NCI-H510A (cell line): ENCODE measurements at regions not wholly inside any gene's neighbourhood (a gene's known extent, or its start where the extent isn't known, plus 50 kb on each side); places are given as distances from the start of the nearest gene placed in this dataset.

Source experiments
- DNase-seq: peaks from one replicate; lab custom pipeline; 2025; lab: John Stamatoyannopoulos, UW

- no peak for DNase-seq
Measured at GRCh38 chr2:137824501-137824900, 139.8 kb upstream of the HNMT start.

- no peak for DNase-seq
Measured at GRCh38 chr2:137826373-137827372, 137.6 kb upstream of the HNMT start.

GRCh38 chr2:137828624-137829023 lies 135.6 kb upstream of the HNMT start:
- DNase-seq, result no peak

DNA sequence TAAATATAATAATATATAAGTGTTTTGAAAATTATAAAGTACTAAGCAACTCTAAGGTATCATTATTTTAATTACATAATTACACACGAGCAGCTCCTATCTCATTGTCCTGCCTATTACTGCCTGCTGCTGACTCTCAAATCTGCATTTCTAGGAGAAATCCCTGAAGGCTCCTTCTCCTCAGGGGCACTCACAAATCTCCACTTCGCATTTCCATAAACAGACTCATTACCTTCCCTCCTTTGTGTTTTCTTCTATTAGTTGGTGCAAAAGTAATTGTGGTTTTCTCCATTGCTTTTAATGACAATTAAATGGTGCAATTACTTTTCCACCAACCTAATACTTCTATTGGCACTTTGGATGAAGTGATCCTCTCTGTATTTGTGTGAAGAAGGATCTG lies 135.0 kb upstream of the HNMT start:
- no peak for DNase-seq

DNA sequence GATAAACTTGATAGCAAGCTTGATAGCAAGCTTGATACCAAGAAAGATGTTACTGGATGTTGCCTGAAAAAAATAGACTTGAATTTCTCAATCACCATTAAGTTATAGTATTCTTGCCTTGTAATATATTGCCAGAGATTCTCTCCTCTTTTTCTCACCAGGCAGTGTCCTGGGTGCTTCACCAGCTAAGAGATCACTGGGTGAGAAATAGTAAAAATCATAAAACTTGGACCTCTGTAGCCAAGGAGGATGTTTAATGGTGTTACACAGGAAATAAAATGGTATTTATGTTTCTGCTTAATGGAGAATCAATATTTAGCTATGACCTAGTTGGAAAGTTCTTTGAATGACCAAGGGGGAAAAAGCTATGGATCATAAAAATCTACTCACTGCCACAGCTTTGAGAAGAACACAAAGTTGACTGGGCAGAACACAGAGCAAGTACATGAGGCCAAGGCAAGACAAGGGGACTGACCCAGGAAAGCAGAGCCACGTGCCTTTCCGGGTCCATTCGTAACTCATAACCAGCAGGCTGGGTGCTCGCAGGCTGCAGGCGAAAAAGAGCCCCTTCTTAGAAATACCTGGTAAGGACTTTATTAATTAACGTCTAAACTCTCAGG lies 129.4 kb upstream of the HNMT start:
- DNase-seq, result no peak

DNA sequence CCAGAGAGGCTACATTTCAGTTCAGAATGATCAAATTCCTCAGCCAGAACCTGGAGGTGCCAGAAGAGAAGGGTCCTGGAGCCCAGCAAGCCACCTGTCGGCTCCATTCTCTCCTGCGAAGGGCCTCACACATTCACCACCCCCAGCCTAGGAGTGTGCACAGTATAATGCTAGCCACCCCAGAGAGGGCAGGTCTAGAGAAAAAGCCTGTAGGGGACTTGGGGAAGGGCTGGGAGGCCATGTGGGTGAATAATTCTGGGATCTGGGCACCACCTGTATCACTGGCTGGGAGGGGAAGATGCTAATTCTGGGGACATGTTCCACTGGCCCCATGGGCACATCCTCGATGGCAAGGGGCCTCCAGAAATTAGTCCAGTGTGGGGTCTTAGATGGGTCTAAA lies 127.6 kb upstream of the HNMT start:
- no peak for DNase-seq

GRCh38 chr2:137837830-137838229 lies 126.4 kb upstream of the HNMT start:
- DNase-seq, result no peak

DNA sequence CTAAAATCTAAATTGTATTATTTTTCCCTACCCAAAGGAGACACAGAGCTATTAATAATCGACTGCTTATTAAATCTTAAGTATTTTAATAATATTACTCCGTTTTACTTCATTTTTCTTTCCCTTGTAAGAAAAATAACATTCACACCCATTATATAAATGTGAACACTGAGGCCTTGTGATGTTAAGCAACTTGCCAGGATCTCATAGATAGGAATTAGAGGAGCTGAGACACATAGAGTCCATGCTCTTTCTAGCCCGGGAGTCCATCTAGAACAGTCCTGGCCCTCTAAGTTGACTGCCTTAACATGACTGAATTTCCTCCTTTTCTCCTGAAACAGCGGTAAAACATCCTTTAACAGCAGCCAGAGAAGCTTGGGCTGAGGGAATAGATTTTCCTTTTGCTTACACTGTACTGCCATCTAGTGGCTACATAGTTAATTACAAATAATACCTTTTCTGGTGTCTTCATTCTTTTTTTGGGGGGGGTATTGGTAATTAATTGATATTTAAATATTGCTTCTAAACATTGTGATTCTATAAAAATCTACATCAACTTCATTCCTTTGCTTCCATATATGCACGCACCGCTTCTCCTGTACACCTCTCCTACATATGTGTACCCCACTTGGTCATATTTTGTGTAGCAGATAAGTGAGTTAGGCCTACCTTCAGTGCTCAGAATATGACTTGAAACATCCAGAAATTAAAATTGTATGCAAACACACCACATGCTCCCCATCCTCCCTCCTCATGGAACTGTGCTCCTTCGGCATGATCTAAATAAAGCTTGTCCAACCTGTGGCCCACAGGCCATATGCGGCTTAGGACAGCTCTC lies 125.8 kb upstream of the HNMT start:
- no peak for DNase-seq

- no peak for DNase-seq
Measured at GRCh38 chr2:137842430-137842829, 121.8 kb upstream of the HNMT start.

DNA sequence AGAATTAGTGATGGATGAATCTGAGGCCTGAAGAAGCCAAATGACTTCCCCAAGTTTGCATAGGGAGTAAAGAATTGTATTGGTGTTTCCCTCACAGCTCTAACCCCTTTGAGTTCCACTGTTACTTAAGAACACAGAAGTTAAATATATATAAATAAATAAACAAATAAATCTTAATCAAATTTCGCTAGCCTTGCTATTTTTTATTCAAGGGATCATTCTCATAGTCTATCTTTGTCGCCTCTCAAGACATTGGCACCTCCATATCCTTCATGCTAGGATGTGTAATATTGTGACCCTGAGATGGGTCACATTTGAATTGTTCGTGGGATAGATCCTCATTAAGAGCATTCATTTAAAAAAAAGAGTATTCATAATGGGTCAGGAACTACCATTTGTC lies 121.3 kb upstream of the HNMT start:
- DNase-seq, result no peak

DNA sequence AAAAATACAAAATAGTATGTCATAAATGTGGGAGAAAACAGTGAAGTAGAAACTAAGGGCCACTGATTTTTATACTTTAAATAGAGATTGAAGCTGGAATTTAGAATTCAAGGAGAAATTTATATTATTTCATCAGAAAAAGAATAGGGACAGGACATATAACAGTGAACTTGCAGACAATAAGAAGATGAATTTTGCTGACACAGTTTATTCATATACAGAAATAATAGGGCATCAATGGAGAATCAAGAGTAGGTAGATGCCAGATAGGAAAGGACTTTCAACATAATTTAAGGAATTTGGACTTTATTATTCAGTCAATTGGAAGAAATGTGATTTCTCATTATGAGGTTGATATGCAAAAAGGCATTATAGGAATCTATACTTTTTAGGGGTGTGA lies 118.9 kb upstream of the HNMT start:
- no peak for DNase-seq

DNA sequence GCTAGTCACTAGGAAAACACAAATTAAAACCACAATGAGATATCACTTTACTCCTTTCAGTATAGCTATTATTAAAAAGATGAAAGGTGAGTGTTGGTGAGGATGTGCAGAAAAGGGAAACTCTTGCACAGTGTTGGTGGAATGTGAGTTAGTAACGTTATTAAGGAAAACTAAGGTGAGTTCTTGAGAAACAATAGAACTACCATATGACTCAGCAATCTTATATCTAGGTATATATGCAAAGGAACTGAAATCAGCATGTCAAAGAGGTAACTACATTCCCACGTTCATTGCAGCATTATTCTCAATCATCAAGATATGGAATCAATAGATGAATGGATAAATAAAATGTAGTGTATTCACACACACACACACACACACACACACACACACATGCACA lies 117.3 kb upstream of the HNMT start:
- no peak for DNase-seq

DNA sequence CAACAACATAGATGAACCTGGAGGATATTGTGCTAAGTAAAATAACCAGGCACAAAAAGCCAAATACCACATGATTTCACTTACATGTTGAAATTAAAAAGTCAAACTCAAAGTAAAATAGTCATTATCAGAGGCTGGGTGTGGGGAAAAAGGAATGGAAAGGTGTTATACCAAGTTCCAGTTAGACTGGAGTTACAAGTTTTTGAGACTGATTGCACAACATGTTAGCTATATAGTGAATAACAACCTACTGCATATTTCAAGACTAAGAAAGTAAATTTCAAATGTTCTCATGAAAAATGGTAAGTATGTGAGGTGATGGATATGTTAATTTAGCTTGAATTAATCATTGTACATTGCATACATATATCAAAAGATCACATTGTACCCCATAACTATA lies 116.8 kb upstream of the HNMT start:
- DNase-seq, result no peak

- DNase-seq, result no peak
Measured at GRCh38 chr2:137857881-137858280, 106.4 kb upstream of the HNMT start.

DNA sequence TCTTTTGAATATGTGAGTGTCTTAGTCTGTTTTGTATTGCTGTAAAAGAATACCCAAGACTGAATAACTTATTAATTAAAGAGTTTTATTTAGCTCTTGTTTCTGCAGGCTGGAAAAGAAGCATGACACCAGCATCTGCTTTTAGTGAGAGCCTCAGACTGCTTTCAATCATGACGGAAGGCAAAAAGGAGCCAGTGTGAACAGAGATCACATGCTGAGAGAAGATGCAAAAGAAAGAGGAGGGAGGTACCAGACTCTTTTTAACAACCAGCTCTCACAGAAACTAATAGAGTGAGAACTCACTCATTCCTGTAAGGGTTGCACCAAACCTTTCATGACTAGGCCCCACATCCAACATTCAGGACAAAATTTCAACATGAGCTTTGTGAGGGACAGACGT lies 101.6 kb upstream of the HNMT start:
- DNase-seq, result no peak

- DNase-seq, result no peak
Measured at GRCh38 chr2:137865954-137866540, 98.2 kb upstream of the HNMT start.

DNA sequence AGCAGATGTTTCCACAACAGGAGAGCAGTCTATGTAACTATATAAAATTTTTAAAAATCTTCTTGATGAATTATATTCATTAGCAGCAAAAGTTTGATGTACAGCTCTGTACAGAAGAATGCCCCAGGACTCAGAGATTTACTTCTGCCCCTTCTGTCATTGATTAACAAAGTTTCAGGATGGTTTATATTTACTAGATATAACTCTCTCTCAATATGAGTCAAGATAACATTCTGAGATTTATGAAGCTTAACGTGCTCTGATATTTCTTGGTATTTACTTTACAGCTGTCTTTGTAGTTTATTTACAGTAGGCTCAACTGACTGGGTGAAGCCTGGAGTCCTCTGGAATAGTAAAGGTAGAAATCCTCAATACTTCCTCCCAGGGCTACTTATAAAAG lies 93.6 kb upstream of the HNMT start:
- DNase-seq, result no peak

- no peak for DNase-seq
Measured at GRCh38 chr2:137872577-137872976, 91.7 kb upstream of the HNMT start.

GRCh38 chr2:137873536-137874244 lies 90.6 kb upstream of the HNMT start:
- no peak for DNase-seq

DNA sequence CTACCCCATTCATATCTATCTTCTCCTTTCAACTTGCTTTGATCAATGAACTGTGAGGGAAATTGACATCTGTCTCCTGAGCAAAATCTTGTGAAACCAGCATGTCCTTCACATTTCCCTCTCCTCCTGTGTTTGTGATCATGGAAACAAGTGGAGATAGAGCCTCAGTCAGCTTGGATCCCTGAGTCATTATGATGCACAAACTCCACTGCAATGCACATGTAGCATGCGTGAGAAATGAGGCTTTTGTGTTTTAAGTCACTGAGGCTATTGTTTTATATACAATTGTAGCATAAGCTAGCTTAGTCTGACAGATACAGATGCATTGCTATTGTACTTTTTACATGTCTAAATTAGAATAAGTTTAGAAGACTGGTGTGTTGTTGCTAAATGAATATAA lies 85.2 kb upstream of the HNMT start:
- no peak for DNase-seq

DNA sequence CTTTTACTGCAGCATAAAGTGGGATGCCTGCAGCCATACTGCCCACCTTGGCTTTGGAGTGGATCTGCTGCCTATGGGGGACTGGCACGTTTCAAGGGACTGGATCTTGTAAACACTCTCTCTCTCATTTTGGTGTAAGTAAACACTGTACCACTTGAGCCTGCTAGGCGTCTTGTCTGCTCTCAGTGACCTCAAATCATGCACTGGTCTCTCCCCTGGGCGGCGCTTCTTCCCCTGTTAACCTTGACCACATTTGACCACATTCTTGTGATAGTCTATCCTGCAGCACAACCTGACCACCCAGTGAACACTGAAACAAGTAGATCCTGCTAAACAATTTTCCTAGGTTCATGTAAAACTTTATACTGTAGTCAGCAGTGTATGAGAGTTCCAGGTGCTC lies 82.6 kb upstream of the HNMT start:
- no peak for DNase-seq
